Erythroblast (primary cell): ENCODE measurements at regions not wholly inside any gene's neighbourhood (a gene's known extent, or its start where the extent isn't known, plus 50 kb on each side); places are given as distances from the start of the nearest gene placed in this dataset.

Experiments
- GATA1 ChIP-seq: IDR thresholded peaks from 2 replicates; pipeline ENCODE4 v1.6.1; 2011; ENCODE audit warnings: low read depth, mild to moderate bottlenecking, control low read depth, low read length, moderate library complexity
- POLR2A ChIP-seq: IDR thresholded peaks from 2 replicates; pipeline ENCODE4 v1.6.1; 2011; ENCODE audit warnings: mild to moderate bottlenecking, low read length

DNA sequence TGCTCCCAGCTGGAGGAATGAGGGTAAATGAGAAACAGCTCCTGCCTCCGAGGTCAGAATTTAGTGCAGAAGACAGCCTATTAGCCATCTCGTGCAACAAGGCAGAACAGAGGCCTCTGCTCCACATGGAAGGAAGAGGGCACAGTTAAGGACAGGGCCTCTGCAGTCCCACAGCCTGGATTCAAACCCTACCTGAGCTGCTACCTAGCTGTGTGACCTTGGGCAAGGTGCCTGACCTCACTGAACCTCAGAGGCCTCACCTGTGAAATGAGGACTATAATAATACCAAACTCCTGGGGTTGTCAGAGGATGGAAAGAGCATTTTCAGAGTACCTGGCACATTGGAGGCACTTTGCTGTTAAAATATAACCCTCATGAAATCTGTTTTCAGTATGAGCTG is 285.7 kb upstream of the CTNNB1 start:
- TF ChIP-seq POLR2A (no peak), GATA1 (no peak)
